ENCODE measurements at regions not wholly inside any gene's neighbourhood (a gene's known extent, or its start where the extent isn't known, plus 50 kb on each side); places are given as distances from the start of the nearest gene placed in this dataset.

DNA sequence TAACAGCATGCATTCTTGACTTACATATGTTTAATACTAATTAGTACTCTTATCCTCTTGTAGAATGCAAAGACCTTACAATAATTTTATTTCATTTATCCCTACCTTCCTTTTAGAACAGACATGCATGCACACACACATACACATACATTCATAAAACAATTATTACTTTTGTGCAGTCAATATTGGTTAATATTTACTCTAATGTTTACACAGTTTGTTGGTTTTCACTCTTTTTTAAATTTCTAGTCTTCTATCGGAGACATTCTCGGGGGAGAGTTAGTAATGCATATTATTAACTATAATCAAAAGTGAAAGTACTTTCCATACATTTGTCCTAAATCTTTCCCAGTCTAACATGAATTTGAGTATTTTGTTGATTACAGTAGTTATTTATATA, 317.7 kb upstream of the DPH6 start:
- no peak for TF ChIP-seq POLR2A (IDR thresholded peaks at IDR 0.05)
- TF ChIP-seq, protein P1, sequence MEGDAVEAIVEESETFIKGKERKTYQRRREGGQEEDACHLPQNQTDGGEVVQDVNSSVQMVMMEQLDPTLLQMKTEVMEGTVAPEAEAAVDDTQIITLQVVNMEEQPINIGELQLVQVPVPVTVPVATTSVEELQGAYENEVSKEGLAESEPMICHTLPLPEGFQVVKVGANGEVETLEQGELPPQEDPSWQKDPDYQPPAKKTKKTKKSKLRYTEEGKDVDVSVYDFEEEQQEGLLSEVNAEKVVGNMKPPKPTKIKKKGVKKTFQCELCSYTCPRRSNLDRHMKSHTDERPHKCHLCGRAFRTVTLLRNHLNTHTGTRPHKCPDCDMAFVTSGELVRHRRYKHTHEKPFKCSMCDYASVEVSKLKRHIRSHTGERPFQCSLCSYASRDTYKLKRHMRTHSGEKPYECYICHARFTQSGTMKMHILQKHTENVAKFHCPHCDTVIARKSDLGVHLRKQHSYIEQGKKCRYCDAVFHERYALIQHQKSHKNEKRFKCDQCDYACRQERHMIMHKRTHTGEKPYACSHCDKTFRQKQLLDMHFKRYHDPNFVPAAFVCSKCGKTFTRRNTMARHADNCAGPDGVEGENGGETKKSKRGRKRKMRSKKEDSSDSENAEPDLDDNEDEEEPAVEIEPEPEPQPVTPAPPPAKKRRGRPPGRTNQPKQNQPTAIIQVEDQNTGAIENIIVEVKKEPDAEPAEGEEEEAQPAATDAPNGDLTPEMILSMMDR (IDR thresholded peaks at IDR 0.05) = no peak

Measured in adrenal gland (tissue), 5 donors.